Upper lobe of right lung (tissue), 1 donor: ENCODE measurements at regions not wholly inside any gene's neighbourhood (a gene's known extent, or its start where the extent isn't known, plus 50 kb on each side); places are given as distances from the start of the nearest gene placed in this dataset.

Experiments used
- ATAC-seq: fragments of 200-7000 bp; cut with Tn5 transposase; one replicate; pipeline ENCODE4 v1.9.1; 2020; ENCODE audit warnings: mild to moderate bottlenecking, moderate library complexity
- DNase-seq: peaks from one replicate; pipeline ENCODE4 v3.0.0-alpha.2; 2020
- H3K27ac ChIP-seq: fragments of 200-600 bp; one replicate; pipeline ENCODE4 v1.8.0; 2022
- H3K27me3 ChIP-seq: fragments of 200-600 bp; one replicate; pipeline ENCODE4 v1.8.0; 2022; ENCODE audit warnings: mild to moderate bottlenecking
- H3K36me3 ChIP-seq: fragments of 200-600 bp; one replicate; pipeline ENCODE4 v1.8.0; 2022
- H3K4me1 ChIP-seq: fragments of 200-600 bp; one replicate; pipeline ENCODE4 v1.8.0; 2022
- H3K4me3 ChIP-seq: fragments of 200-600 bp; one replicate; pipeline ENCODE4 v1.8.0; 2022; ENCODE audit warnings: mild to moderate bottlenecking
- H3K9me3 ChIP-seq: fragments of 200-600 bp; one replicate; pipeline ENCODE4 v1.8.0; 2022
- intact Hi-C: fragments of 100-400 bp; cut with DNase I; formaldehyde crosslinking; loops from one replicate; pipeline ENCODE4 v1.11.0; 2022
- TF ChIP-seq, protein P1 (sequence below): fragments of 200-600 bp; IDR thresholded peaks from one replicate; pipeline ENCODE4 v1.8.0; 2022; ENCODE audit warnings: antibody characterized with exemption
- donor health status: DM: no; HTN: yes; CAD: no; lungs with severe emphysema.

DNA sequence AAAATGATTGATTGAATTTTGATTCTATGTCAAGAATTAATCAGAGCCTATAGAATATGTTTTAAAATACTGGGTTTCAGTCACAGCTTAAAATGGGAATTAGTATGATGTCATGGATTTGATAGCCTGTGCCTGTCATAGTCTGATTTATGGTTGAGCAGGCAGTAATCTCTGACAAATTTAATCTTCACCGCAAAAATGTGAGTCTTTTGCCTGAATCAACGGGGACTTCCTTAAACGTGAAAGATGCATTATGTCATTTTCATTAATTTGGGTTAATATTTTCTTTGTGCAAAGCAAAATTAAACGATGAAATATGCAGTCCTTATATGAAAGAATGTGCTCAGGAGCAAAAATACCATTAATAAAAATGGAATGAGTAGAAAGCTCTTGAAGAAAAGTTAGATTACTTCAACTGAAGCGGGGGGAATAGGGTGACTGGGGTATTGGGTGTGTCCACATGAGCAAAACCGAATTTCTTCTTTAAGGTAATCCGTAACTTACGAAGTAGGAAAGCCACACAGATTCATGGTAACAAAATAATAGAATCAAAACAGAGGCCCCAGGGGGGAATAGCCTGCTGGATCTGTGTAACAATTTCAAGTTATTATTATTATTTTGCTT, 339.6 kb upstream of the NOX3 start:
- H3K36me3 ChIP-seq, result no peaks in the 10 kb centered on the region
- TF ChIP-seq, protein P1, sequence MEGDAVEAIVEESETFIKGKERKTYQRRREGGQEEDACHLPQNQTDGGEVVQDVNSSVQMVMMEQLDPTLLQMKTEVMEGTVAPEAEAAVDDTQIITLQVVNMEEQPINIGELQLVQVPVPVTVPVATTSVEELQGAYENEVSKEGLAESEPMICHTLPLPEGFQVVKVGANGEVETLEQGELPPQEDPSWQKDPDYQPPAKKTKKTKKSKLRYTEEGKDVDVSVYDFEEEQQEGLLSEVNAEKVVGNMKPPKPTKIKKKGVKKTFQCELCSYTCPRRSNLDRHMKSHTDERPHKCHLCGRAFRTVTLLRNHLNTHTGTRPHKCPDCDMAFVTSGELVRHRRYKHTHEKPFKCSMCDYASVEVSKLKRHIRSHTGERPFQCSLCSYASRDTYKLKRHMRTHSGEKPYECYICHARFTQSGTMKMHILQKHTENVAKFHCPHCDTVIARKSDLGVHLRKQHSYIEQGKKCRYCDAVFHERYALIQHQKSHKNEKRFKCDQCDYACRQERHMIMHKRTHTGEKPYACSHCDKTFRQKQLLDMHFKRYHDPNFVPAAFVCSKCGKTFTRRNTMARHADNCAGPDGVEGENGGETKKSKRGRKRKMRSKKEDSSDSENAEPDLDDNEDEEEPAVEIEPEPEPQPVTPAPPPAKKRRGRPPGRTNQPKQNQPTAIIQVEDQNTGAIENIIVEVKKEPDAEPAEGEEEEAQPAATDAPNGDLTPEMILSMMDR, result no peak
- intact Hi-C loops, result no loop called here
- no peaks in the 10 kb centered on the region for H3K27me3 ChIP-seq
- no peak for DNase-seq
- no peak overlapping the region for H3K27ac ChIP-seq
- H3K4me3 ChIP-seq, result no peak overlapping the region
- no peaks in the 10 kb centered on the region for H3K4me1 ChIP-seq
- no peaks in the 10 kb centered on the region for H3K9me3 ChIP-seq
- no peak for ATAC-seq

DNA sequence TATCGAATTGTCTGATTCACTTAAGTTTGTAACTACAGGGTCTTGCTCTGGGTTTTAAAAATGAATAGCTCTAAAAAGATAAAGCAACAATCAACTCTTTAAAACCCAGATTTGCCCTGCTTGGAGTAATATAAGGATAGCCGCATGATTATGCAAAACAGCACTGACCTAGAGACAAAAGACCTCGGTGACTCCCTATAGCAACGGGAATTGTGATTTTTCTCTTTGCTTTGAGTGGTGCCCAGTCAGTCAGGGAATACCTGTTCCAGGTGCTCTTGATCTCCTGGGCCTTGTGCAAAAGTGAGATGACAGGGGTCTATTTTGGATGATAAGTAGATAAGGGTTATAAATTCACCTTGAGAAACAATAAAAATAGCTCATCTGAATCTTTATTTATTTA, 336.3 kb upstream of the NOX3 start:
- intact Hi-C loops, result no loop called here
- ATAC-seq, result no peak
- H3K27me3 ChIP-seq, result no peaks in the 10 kb centered on the region

DNA sequence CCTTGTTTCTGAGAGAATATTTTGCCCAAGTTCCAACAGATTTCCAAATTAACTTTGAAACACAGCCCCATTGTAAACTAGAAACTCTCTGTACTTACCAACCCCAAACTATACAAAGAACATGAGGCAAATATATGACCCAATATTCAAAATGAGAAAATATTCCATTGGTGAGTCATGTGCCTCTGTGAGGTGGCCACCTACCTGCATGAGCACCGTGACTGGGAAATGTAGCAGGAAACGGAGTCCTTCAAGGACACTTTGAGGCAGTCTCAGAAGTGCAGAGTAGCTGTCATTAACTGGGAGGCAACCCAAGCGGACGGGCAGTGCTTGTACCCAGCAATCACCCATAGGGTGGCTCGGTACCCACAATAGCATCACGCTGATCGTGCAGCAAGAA, 335.5 kb upstream of the NOX3 start:
- H3K27me3 ChIP-seq, result no peaks in the 10 kb centered on the region
- TF ChIP-seq, protein P1, result no peak
- no peaks in the 10 kb centered on the region for H3K9me3 ChIP-seq
- DNase-seq (no peak), ATAC-seq (no peak)
- no peaks in the 10 kb centered on the region for H3K36me3 ChIP-seq
- H3K27ac ChIP-seq, result no peak overlapping the region
- intact Hi-C loops, result no loop called here
- H3K4me1 ChIP-seq, result no peaks in the 10 kb centered on the region
- H3K4me3 ChIP-seq, result no peak overlapping the region

More for the DNA sequence above, 336.3 kb upstream of the NOX3 start:
- Histone ChIP-seq H3K36me3 (no peaks in the 10 kb centered on the region), H3K4me3 (no peak overlapping the region), H3K27ac (no peak overlapping the region), H3K9me3 (no peaks in the 10 kb centered on the region), H3K4me1 (no peaks in the 10 kb centered on the region)
- no peak for DNase-seq
- TF ChIP-seq, protein P1, result no peak

DNA sequence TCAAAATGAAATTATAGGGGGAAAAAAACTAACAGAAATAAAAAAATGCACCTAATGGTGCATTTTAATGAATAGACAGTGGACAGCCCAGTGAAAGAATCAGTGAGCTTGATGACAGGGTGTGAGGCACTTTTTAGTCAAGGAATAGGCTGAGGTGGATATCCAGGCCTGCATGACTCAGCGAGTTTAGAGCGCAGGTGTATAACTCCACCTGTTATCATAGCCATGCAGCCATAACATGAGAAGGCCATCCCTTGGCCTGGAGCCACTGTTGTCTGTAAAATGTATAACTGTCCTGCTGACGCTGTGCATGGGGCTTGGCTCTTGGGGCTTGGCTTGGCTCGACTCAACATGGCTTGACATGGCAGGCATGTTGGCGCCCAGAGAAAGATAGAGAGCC, 331.5 kb upstream of the NOX3 start:
- H3K27ac ChIP-seq, result no peak overlapping the region
- H3K4me3 ChIP-seq, result no peak overlapping the region
- ATAC-seq (no peak), DNase-seq (no peak)
- intact Hi-C loops, result no loop called here
- no peaks in the 10 kb centered on the region for H3K9me3 ChIP-seq
- no peaks in the 10 kb centered on the region for H3K36me3 ChIP-seq
- TF ChIP-seq, protein P1, result no peak
- H3K27me3 ChIP-seq, result no peaks in the 10 kb centered on the region
- no peaks in the 10 kb centered on the region for H3K4me1 ChIP-seq

DNA sequence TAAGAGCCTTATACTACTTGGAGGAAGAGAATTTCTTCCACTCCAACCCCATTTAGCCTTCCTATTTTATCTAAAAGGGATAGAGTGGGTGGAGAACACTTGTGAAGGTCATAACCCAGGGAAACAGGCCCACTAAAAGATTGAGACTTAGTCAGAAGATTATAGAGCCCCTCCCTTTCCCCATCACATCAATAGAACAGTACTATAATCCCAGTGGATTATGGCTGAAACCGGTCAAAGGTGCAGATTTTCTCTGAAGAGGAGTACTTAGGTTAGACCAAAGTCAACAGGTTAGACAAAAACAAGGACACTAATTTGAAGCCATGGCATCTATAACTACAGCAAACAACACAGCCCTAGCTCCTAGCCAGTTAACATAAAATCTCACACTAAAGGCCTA, 330.9 kb upstream of the NOX3 start:
- Histone ChIP-seq H3K4me3 (no peak overlapping the region), H3K36me3 (no peaks in the 10 kb centered on the region), H3K4me1 (no peaks in the 10 kb centered on the region), H3K27me3 (no peaks in the 10 kb centered on the region), H3K27ac (no peak overlapping the region), H3K9me3 (no peaks in the 10 kb centered on the region)
- TF ChIP-seq, protein P1, result no peak
- DNase-seq (no peak), ATAC-seq (no peak)
- intact Hi-C loops, result no loop called here
